Body of pancreas (tissue), 4 donors: ENCODE measurements at regions not wholly inside any gene's neighbourhood (a gene's known extent, or its start where the extent isn't known, plus 50 kb on each side); places are given as distances from the start of the nearest gene placed in this dataset.

Source experiments
- CTCF ChIP-seq, 7 experiments: fragments of 450-650 bp in 4 of 7; fragments of 200-600 bp in 3 of 7; sonication (generic) in 3 of 7; IDR thresholded peaks; one replicate each; pipeline ENCODE4 v1.5.1; 2016 to 2019; ENCODE audit warnings: antibody characterized with exemption in 7 of 7
- POLR2A ChIP-seq, 3 donors: fragments of 450-650 bp; IDR thresholded peaks; one replicate each; pipeline ENCODE4 v1.6.1; 2016; ENCODE audit warnings: antibody characterized with exemption in 3 of 3, mild to moderate bottlenecking in 2 of 3

DNA sequence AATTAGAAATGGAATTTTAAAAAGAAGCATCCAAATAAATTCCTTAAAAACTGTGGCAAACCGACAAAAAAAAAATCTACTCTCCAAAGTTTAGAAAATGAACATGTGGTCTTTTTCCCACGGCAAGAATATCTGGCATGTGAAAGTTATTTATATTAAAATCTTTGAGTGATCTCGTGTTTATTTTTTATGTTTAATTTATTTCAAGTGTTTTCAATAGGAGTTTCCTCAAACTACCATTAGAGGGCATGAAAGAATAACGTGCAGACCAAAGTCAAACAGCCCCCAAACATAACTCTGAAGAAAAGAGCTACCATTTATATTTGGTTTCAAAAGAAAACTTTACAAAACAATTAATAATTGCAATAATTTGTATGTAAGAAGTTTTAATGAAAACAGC is 286.4 kb downstream of the ZIC4 start:
- peak in 6 of 7 experiments; percentile 12 to 36 (median 30) for TF ChIP-seq CTCF (IDR thresholded peaks at IDR 0.05)
- no peak for TF ChIP-seq POLR2A (IDR thresholded peaks at IDR 0.05)
